Keratinocyte (primary cell): ENCODE measurements at regions not wholly inside any gene's neighbourhood (a gene's known extent, or its start where the extent isn't known, plus 50 kb on each side); places are given as distances from the start of the nearest gene placed in this dataset.
A peak's percentile ranks its signal among the peaks of the same experiment; 100 is the strongest.

Experiments used
- DNase-seq: peaks from one replicate; pipeline ENCODE4 v3.0.0-alpha.2; 2011; ENCODE audit warnings: low read depth, missing footprints, low spot score
- FAIRE-seq: peaks from 2 replicates; lab custom pipeline; 2011; peaks lifted over from hg19 to GRCh38; lab: Jason Lieb, UNC
- H2AFZ ChIP-seq: 2 replicates; pipeline ENCODE4 v1.6.0; 2012; ENCODE audit warnings: low read length, control low read depth, inconsistent platforms; ENCODE audit not compliant: control insufficient read depth
- H3K27ac ChIP-seq: 2 replicates; pipeline ENCODE4 v1.5.1; 2011; ENCODE audit warnings: low read length; ENCODE audit not compliant: control insufficient read depth, insufficient read depth
- H3K27me3 ChIP-seq: 3 replicates; pipeline ENCODE4 v1.6.0; 2011; ENCODE audit warnings: low read length; ENCODE audit not compliant: control insufficient read depth, insufficient read depth; ENCODE audit errors: extremely low read depth
- H3K36me3 ChIP-seq, 2 experiments: 2 replicates in 1 of 2; 3 replicates in 1 of 2; pipeline ENCODE4 v1.5.1; 2011; ENCODE audit warnings: low read length in 2 of 2, mild to moderate bottlenecking in 1 of 2; ENCODE audit not compliant: control insufficient read depth in 2 of 2, insufficient read depth in 2 of 2; ENCODE audit errors: extremely low read depth in 1 of 2
- H3K4me1 ChIP-seq: 3 replicates; pipeline ENCODE4 v1.5.1; 2011; ENCODE audit warnings: low read length; ENCODE audit not compliant: control insufficient read depth, insufficient read depth; ENCODE audit errors: extremely low read depth
- H3K4me2 ChIP-seq: 3 replicates; pipeline ENCODE4 v1.6.0; 2011; ENCODE audit warnings: low read depth, low read length; ENCODE audit not compliant: control insufficient read depth, insufficient read depth; ENCODE audit errors: extremely low read depth
- H3K4me3 ChIP-seq, 3 experiments: fragments of 200-600 bp in 1 of 3; sonication (generic) in 1 of 3; 2 replicates in 2 of 3; 3 replicates in 1 of 3; pipeline ENCODE4 v1.5.1; 2011 to 2016; ENCODE audit warnings: low read length in 3 of 3, mild to moderate bottlenecking in 3 of 3, control low read depth in 2 of 3, inconsistent platforms in 1 of 3, low read depth in 1 of 3, mixed read lengths in 1 of 3, mixed run types in 1 of 3, moderate library complexity in 1 of 3; ENCODE audit not compliant: control insufficient read depth in 2 of 3, insufficient read depth in 2 of 3; ENCODE audit errors: extremely low read depth in 1 of 3
- H3K79me2 ChIP-seq: 2 replicates; pipeline ENCODE4 v1.6.0; 2012; ENCODE audit warnings: low read length; ENCODE audit not compliant: control insufficient read depth, insufficient read depth
- H3K9ac ChIP-seq: 3 replicates; pipeline ENCODE4 v1.6.0; 2011; ENCODE audit warnings: low read length; ENCODE audit not compliant: control insufficient read depth, insufficient read depth; ENCODE audit errors: extremely low read depth
- H3K9me1 ChIP-seq: 3 replicates; pipeline ENCODE4 v1.6.0; 2011; ENCODE audit warnings: low read length; ENCODE audit not compliant: control insufficient read depth, insufficient read depth; ENCODE audit errors: extremely low read depth
- H3K9me3 ChIP-seq: 2 replicates; pipeline ENCODE4 v1.5.1; 2012; ENCODE audit warnings: low read depth, low read length; ENCODE audit not compliant: control insufficient read depth
- H4K20me1 ChIP-seq: 3 replicates; pipeline ENCODE4 v1.6.0; 2011; ENCODE audit warnings: low read length; ENCODE audit not compliant: control insufficient read depth, insufficient read depth; ENCODE audit errors: extremely low read depth
- CTCF ChIP-seq, 3 experiments: IDR thresholded peaks in 1 of 3; conservative IDR thresholded peaks in 1 of 3; optimal IDR thresholded peaks in 1 of 3; 2 replicates in 2 of 3; 3 replicates in 1 of 3; pipeline versions ENCODE3 to v1.5.1; 2011; ENCODE audit warnings: low read length in 3 of 3, mild to moderate bottlenecking in 3 of 3, moderate library complexity in 2 of 3, control low read depth in 1 of 3, inconsistent platforms in 1 of 3; ENCODE audit not compliant: insufficient read depth in 2 of 3; ENCODE audit errors: extremely low read depth in 1 of 3
- EZH2 ChIP-seq: IDR thresholded peaks from one replicate; pipeline ENCODE4 v1.6.1; 2012; ENCODE audit warnings: inconsistent platforms, mild to moderate bottlenecking, low read length, moderate library complexity
- dilution Hi-C: fragments of 300-500 bp; cut with MboI; formaldehyde crosslinking; loops from one replicate; pipeline ENCODE4 v1.7.0; 2020; ENCODE audit warnings: low sequenced_read_pairs; ENCODE audit not compliant: extremely low pct_ligation_motif_present

DNA sequence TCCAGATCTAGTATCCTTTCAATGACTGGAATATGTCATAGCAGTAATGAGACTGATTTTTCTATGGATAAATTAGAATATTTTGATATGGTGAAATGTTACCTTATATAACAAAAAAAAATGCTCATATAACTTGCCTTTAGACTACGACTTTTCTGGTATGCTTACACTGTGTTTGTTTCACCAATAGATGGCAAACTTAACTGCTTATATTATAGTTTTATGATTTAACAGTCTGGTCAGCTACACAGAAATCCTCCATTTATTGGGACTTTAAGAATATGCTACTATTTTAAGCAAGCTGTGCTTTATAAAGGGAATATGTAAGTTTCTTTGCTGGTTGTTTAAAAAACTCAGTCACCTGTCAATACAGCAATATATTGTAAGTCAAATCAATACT is 205.6 kb downstream of the VGLL3 start:
- no peak overlapping the region for H3K9ac ChIP-seq

DNA sequence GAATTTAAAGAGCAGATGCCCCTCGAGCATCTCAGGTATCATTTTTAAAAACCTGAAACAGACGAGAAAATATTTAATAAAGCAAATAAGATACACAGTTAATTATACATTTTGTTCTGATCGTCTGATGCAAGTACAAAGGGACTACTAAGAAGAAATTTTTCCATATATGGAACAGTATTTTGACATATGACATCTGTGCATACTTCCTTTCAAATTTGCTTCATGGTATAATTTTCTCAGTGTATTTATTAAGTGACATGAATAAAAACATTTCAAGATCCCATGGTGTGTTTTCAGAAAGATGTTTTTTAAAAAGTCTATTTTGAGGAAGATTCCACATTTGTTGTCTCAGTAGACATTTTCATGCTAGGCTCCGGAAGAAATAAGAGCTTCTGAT is 208.1 kb downstream of the VGLL3 start:
- H3K9me1 ChIP-seq, result no peaks in the 10 kb centered on the region
- DNase-seq, result no peak
- TF ChIP-seq EZH2, result no peak
- TF ChIP-seq CTCF (optimal IDR thresholded peaks at IDR 0.05 in 1 of 3, IDR thresholded peaks at IDR 0.05 in 1 of 3, conservative IDR thresholded peaks at IDR 0.05 in 1 of 3; ENCODE audit: extremely low read depth in 1 of 3, insufficient read depth in 2 of 3, low read length in 3 of 3), result no peak
- no peaks in the 10 kb centered on the region for H3K4me1 ChIP-seq
- dilution Hi-C loops, result no loop called here
- FAIRE-seq, result no peak
- no peaks in the 10 kb centered on the region for H3K27me3 ChIP-seq
- no peaks in the 10 kb centered on the region for H4K20me1 ChIP-seq
- no peaks in the 10 kb centered on the region for H3K79me2 ChIP-seq
- H2AFZ ChIP-seq, result no peak overlapping the region
- no peak overlapping the region for H3K4me3 ChIP-seq
- no peaks in the 10 kb centered on the region for H3K36me3 ChIP-seq
- no peaks in the 10 kb centered on the region for H3K9me3 ChIP-seq
- H3K27ac ChIP-seq, result no peak overlapping the region
- H3K9ac ChIP-seq, result no peak overlapping the region
- no peak overlapping the region for H3K4me2 ChIP-seq

More for the DNA sequence above, 205.6 kb downstream of the VGLL3 start:
- H3K79me2 ChIP-seq, result no peaks in the 10 kb centered on the region
- H2AFZ ChIP-seq, result no peak overlapping the region
- no peak overlapping the region for H3K27ac ChIP-seq
- H4K20me1 ChIP-seq, result no peaks in the 10 kb centered on the region
- H3K9me3 ChIP-seq, result no peaks in the 10 kb centered on the region
- TF ChIP-seq CTCF (optimal IDR thresholded peaks at IDR 0.05 in 1 of 3, IDR thresholded peaks at IDR 0.05 in 1 of 3, conservative IDR thresholded peaks at IDR 0.05 in 1 of 3; ENCODE audit: extremely low read depth in 1 of 3, insufficient read depth in 2 of 3, low read length in 3 of 3) (peak in 1 of 3 experiments; percentile 27), EZH2 (no peak)
- no peaks in the 10 kb centered on the region for H3K4me1 ChIP-seq
- H3K27me3 ChIP-seq, result no peaks in the 10 kb centered on the region
- FAIRE-seq (no peak), DNase-seq (no peak)
- H3K36me3 ChIP-seq, result no peaks in the 10 kb centered on the region
- no peak overlapping the region for H3K4me2 ChIP-seq
- dilution Hi-C loops, result no loop called here
- no peak overlapping the region for H3K4me3 ChIP-seq
- H3K9me1 ChIP-seq, result no peaks in the 10 kb centered on the region
